ENCODE measurements at regions not wholly inside any gene's neighbourhood (a gene's known extent, or its start where the extent isn't known, plus 50 kb on each side); places are given as distances from the start of the nearest gene placed in this dataset.
"Not testable (repeated sequence)": the region's sequence is repeated elsewhere in the genome, so short reads cannot be mapped to it uniquely, and the experiment has no call there.

- not testable (repeated sequence) for TF ChIP-seq CTCF (IDR thresholded peaks at IDR 0.05; ENCODE audit: insufficient read depth, low read length); POLR2AphosphoS5 (IDR thresholded peaks at IDR 0.05; ENCODE audit: low read depth); REST (IDR thresholded peaks at IDR 0.05; ENCODE audit: insufficient replicate concordance, low read depth); GABPA (IDR thresholded peaks at IDR 0.05; ENCODE audit: low read depth); SPI1 (IDR thresholded peaks at IDR 0.05; ENCODE audit: borderline replicate concordance, low read depth)
Measured at GRCh38 chr2:87468429-87468981, 279.4 kb upstream of the PLGLB2 start.
